Keratinocyte (primary cell): ENCODE measurements at regions not wholly inside any gene's neighbourhood (a gene's known extent, or its start where the extent isn't known, plus 50 kb on each side); places are given as distances from the start of the nearest gene placed in this dataset.

ENCODE experiments used
- DNase-seq: peaks from one replicate; pipeline ENCODE4 v3.0.0-alpha.2; 2011; ENCODE audit warnings: low read depth, missing footprints, low spot score
- FAIRE-seq: peaks from 2 replicates; lab custom pipeline; 2011; peaks lifted over from hg19 to GRCh38; lab: Jason Lieb, UNC
- H2AFZ ChIP-seq: 2 replicates; pipeline ENCODE4 v1.6.0; 2012; ENCODE audit warnings: low read length, control low read depth, inconsistent platforms; ENCODE audit not compliant: control insufficient read depth
- H3K27ac ChIP-seq: 2 replicates; pipeline ENCODE4 v1.5.1; 2011; ENCODE audit warnings: low read length; ENCODE audit not compliant: control insufficient read depth, insufficient read depth
- H3K27me3 ChIP-seq: 3 replicates; pipeline ENCODE4 v1.6.0; 2011; ENCODE audit warnings: low read length; ENCODE audit not compliant: control insufficient read depth, insufficient read depth; ENCODE audit errors: extremely low read depth
- H3K36me3 ChIP-seq, 2 experiments: 2 replicates in 1 of 2; 3 replicates in 1 of 2; pipeline ENCODE4 v1.5.1; 2011; ENCODE audit warnings: low read length in 2 of 2, mild to moderate bottlenecking in 1 of 2; ENCODE audit not compliant: control insufficient read depth in 2 of 2, insufficient read depth in 2 of 2; ENCODE audit errors: extremely low read depth in 1 of 2
- H3K4me1 ChIP-seq: 3 replicates; pipeline ENCODE4 v1.5.1; 2011; ENCODE audit warnings: low read length; ENCODE audit not compliant: control insufficient read depth, insufficient read depth; ENCODE audit errors: extremely low read depth
- H3K4me2 ChIP-seq: 3 replicates; pipeline ENCODE4 v1.6.0; 2011; ENCODE audit warnings: low read depth, low read length; ENCODE audit not compliant: control insufficient read depth, insufficient read depth; ENCODE audit errors: extremely low read depth
- H3K4me3 ChIP-seq, 3 experiments: fragments of 200-600 bp in 1 of 3; sonication (generic) in 1 of 3; 2 replicates in 2 of 3; 3 replicates in 1 of 3; pipeline ENCODE4 v1.5.1; 2011 to 2016; ENCODE audit warnings: low read length in 3 of 3, mild to moderate bottlenecking in 3 of 3, control low read depth in 2 of 3, inconsistent platforms in 1 of 3, low read depth in 1 of 3, mixed read lengths in 1 of 3, mixed run types in 1 of 3, moderate library complexity in 1 of 3; ENCODE audit not compliant: control insufficient read depth in 2 of 3, insufficient read depth in 2 of 3; ENCODE audit errors: extremely low read depth in 1 of 3
- H3K79me2 ChIP-seq: 2 replicates; pipeline ENCODE4 v1.6.0; 2012; ENCODE audit warnings: low read length; ENCODE audit not compliant: control insufficient read depth, insufficient read depth
- H3K9ac ChIP-seq: 3 replicates; pipeline ENCODE4 v1.6.0; 2011; ENCODE audit warnings: low read length; ENCODE audit not compliant: control insufficient read depth, insufficient read depth; ENCODE audit errors: extremely low read depth
- H3K9me1 ChIP-seq: 3 replicates; pipeline ENCODE4 v1.6.0; 2011; ENCODE audit warnings: low read length; ENCODE audit not compliant: control insufficient read depth, insufficient read depth; ENCODE audit errors: extremely low read depth
- H3K9me3 ChIP-seq: 2 replicates; pipeline ENCODE4 v1.5.1; 2012; ENCODE audit warnings: low read depth, low read length; ENCODE audit not compliant: control insufficient read depth
- H4K20me1 ChIP-seq: 3 replicates; pipeline ENCODE4 v1.6.0; 2011; ENCODE audit warnings: low read length; ENCODE audit not compliant: control insufficient read depth, insufficient read depth; ENCODE audit errors: extremely low read depth
- EZH2 ChIP-seq: IDR thresholded peaks from one replicate; pipeline ENCODE4 v1.6.1; 2012; ENCODE audit warnings: inconsistent platforms, mild to moderate bottlenecking, low read length, moderate library complexity
- dilution Hi-C: fragments of 300-500 bp; cut with MboI; formaldehyde crosslinking; loops from one replicate; pipeline ENCODE4 v1.7.0; 2020; ENCODE audit warnings: low sequenced_read_pairs; ENCODE audit not compliant: extremely low pct_ligation_motif_present
- TF ChIP-seq, protein P1 (sequence below), 3 experiments: IDR thresholded peaks in 1 of 3; conservative IDR thresholded peaks in 1 of 3; optimal IDR thresholded peaks in 1 of 3; 2 replicates in 2 of 3; 3 replicates in 1 of 3; pipeline versions ENCODE3 to v1.5.1; 2011; ENCODE audit warnings: low read length in 3 of 3, mild to moderate bottlenecking in 3 of 3, moderate library complexity in 2 of 3, control low read depth in 1 of 3, inconsistent platforms in 1 of 3; ENCODE audit not compliant: insufficient read depth in 2 of 3; ENCODE audit errors: extremely low read depth in 1 of 3

DNA sequence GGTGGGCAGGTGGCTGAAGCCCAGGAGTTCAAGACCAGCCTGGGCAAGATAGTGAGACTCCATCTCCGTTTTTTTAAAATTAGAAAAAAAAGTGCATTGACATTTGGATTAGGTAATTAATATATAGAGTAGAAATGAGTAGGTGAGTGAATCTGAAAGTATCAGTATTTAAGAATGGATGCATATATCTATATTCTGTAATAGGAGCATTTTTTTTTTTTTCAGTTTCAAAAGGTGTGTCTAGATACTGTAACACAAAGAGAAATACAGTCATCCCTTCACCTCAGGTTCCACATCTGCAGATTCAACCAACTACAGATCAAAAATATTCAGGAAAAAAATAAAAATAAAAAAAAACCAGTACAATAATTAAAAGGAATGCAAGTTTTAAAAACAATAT is 50.8 kb downstream of the RBM27 start:
- H3K9me3 ChIP-seq: no peaks in the 10 kb centered on the region
- H3K27ac ChIP-seq: no peak overlapping the region
- H3K9ac ChIP-seq: no peak overlapping the region
- FAIRE-seq: no peak
- dilution Hi-C loops: no loop called here
- no peaks in the 10 kb centered on the region for H3K4me1 ChIP-seq
- H3K4me2 ChIP-seq: no peak overlapping the region
- TF ChIP-seq, protein P1, sequence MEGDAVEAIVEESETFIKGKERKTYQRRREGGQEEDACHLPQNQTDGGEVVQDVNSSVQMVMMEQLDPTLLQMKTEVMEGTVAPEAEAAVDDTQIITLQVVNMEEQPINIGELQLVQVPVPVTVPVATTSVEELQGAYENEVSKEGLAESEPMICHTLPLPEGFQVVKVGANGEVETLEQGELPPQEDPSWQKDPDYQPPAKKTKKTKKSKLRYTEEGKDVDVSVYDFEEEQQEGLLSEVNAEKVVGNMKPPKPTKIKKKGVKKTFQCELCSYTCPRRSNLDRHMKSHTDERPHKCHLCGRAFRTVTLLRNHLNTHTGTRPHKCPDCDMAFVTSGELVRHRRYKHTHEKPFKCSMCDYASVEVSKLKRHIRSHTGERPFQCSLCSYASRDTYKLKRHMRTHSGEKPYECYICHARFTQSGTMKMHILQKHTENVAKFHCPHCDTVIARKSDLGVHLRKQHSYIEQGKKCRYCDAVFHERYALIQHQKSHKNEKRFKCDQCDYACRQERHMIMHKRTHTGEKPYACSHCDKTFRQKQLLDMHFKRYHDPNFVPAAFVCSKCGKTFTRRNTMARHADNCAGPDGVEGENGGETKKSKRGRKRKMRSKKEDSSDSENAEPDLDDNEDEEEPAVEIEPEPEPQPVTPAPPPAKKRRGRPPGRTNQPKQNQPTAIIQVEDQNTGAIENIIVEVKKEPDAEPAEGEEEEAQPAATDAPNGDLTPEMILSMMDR (optimal IDR thresholded peaks at IDR 0.05 in 1 of 3, IDR thresholded peaks at IDR 0.05 in 1 of 3, conservative IDR thresholded peaks at IDR 0.05 in 1 of 3; ENCODE audit: extremely low read depth in 1 of 3, insufficient read depth in 2 of 3, low read length in 3 of 3): no peak
- TF ChIP-seq EZH2: no peak
- no peak for DNase-seq
- H3K36me3 ChIP-seq: peaks cover 4 to 14% of the 10 kb centered on the region in 2 experiments
- H3K27me3 ChIP-seq: no peaks in the 10 kb centered on the region
- no peaks in the 10 kb centered on the region for H4K20me1 ChIP-seq
- H2AFZ ChIP-seq: no peak overlapping the region
- H3K9me1 ChIP-seq: no peaks in the 10 kb centered on the region
- H3K4me3 ChIP-seq: no peak overlapping the region
- H3K79me2 ChIP-seq: peaks cover 2% of the 10 kb centered on the region

DNA sequence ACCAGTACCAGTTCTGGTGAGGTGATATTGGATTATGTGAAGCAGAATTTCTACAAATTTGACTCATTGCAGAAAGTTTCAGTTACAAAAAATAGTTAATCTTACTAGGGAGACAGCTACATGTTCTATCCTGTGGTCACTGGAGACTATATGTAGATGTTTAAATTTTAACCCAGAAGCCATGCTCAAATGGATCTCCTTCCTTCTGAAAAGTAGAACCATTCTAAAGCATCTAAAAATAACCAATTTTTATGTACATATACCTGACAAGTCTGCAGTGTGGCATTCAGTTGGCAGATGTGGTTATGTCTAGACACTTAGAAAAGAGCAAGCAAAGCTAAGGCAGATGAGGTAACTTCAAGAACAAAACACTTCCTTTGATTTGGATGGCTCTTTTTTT is 65.5 kb upstream of the POU4F3 start:
- H3K9me3 ChIP-seq: no peaks in the 10 kb centered on the region
- H3K9me1 ChIP-seq: no peaks in the 10 kb centered on the region
- H3K4me3 ChIP-seq: no peak overlapping the region
- no peaks in the 10 kb centered on the region for H3K27me3 ChIP-seq
- H3K4me1 ChIP-seq: no peaks in the 10 kb centered on the region
- no peak overlapping the region for H3K27ac ChIP-seq
- peaks cover 11 to 17% of the 10 kb centered on the region in 2 experiments for H3K36me3 ChIP-seq
- H3K9ac ChIP-seq: no peak overlapping the region
- no peak for FAIRE-seq
- dilution Hi-C loops: no loop called here
- no peak overlapping the region for H3K4me2 ChIP-seq
- H2AFZ ChIP-seq: no peak overlapping the region
- H4K20me1 ChIP-seq: no peaks in the 10 kb centered on the region
- TF ChIP-seq, protein P1 (optimal IDR thresholded peaks at IDR 0.05 in 1 of 3, IDR thresholded peaks at IDR 0.05 in 1 of 3, conservative IDR thresholded peaks at IDR 0.05 in 1 of 3; ENCODE audit: extremely low read depth in 1 of 3, insufficient read depth in 2 of 3, low read length in 3 of 3): no peak
- no peak for TF ChIP-seq EZH2
- DNase-seq: no peak
- H3K79me2 ChIP-seq: no peaks in the 10 kb centered on the region
